Stomach (tissue), 4 donors: ENCODE measurements at regions not wholly inside any gene's neighbourhood (a gene's known extent, or its start where the extent isn't known, plus 50 kb on each side); places are given as distances from the start of the nearest gene placed in this dataset.

Experiments
- CTCF ChIP-seq, 7 experiments: fragments of 450-650 bp in 4 of 7; fragments of 200-600 bp in 3 of 7; sonication (generic) in 3 of 7; IDR thresholded peaks; one replicate each; pipeline ENCODE4 v1.5.1; 2016 to 2019; ENCODE audit warnings: antibody characterized with exemption in 7 of 7, control low read depth in 2 of 7, mild to moderate bottlenecking in 1 of 7
- EP300 ChIP-seq: sonication (generic); formaldehyde crosslinking; IDR thresholded peaks from one replicate; pipeline ENCODE4 v1.6.1; 2017; ENCODE audit warnings: antibody characterized with exemption
- POLR2A ChIP-seq, 4 donors: fragments of 450-650 bp; IDR thresholded peaks; one replicate each; pipeline ENCODE4 v1.6.1; 2016; ENCODE audit warnings: antibody characterized with exemption in 4 of 4, control low read depth in 2 of 4, mild to moderate bottlenecking in 1 of 4, moderate library complexity in 1 of 4
- POLR2AphosphoS5 ChIP-seq, 3 donors: sonication (generic); formaldehyde crosslinking; IDR thresholded peaks; one replicate each; pipeline ENCODE4 v1.6.1; 2016; ENCODE audit warnings: antibody characterized with exemption in 3 of 3

- no peak for TF ChIP-seq CTCF (IDR thresholded peaks at IDR 0.05)
- TF ChIP-seq POLR2A (IDR thresholded peaks at IDR 0.05): no peak
- no peak for TF ChIP-seq POLR2AphosphoS5 (IDR thresholded peaks at IDR 0.05)
- no peak for TF ChIP-seq EP300
Measured at GRCh38 chr12:93201990-93202389, 175.7 kb upstream of the NUDT4 start.
